GM21360 (cell line): ENCODE measurements at regions not wholly inside any gene's neighbourhood (a gene's known extent, or its start where the extent isn't known, plus 50 kb on each side); places are given as distances from the start of the nearest gene placed in this dataset.

Experiments
- ATAC-seq: cut with Tn5 transposase; IDR thresholded peaks from one replicate; pipeline ENCODE4 v1.9.1; 2021; ENCODE audit warnings: mild to moderate bottlenecking, moderate library complexity; ENCODE audit not compliant: unreplicated experiment

- ATAC-seq: no peak
These were observed 190.8 kb downstream of the ATP23 start for GRCh38 chr12:58131986-58132755.

DNA sequence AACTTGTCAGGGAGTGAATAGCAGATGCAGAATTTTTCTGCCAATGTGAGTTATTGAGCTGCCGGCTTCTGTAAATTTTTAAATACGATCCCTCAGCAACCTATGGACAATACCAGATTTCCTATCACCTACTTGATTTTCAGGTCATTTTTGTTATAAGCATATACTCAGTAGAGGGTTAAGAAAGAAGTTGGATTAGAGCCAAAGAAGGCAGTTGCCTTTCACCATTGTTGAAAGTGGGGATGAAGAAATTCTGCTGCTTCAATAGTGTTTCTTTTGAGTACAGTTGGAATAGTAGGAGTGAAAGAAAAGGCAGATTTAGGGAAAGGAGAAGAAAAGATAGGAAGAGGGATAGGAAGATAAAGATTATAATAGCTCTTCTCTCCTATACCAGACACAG is 197.1 kb downstream of the ATP23 start:
- ATAC-seq: no peak

- no peak for ATAC-seq
These were observed 198.5 kb downstream of the ATP23 start for GRCh38 chr12:58139894-58140293.

- ATAC-seq: no peak
These were observed 199.0 kb downstream of the ATP23 start for GRCh38 chr12:58140395-58140794.

DNA sequence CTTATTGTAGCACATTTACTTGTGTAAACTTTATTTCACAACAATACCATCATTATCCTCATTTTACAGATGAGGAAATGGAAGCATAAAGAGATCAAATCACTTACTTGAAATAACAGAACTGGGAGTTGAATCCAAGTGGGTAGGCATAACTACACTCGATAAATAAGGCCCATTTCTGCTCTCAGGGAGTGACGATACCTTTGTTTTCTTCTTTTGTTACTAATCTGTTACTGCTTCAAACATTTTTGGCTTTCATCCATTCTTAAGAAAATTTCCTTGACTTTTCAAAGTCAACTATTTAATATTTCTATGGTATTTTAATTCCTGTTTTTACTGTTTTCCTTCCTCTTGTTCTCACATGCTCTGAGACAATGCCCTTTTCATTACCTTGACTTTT is 201.6 kb downstream of the ATP23 start:
- ATAC-seq: no peak

GRCh38 chr12:58143498-58143995 is 202.2 kb downstream of the ATP23 start:
- ATAC-seq: no peak

GRCh38 chr12:58148405-58148804 is 207.0 kb downstream of the ATP23 start:
- ATAC-seq: no peak

DNA sequence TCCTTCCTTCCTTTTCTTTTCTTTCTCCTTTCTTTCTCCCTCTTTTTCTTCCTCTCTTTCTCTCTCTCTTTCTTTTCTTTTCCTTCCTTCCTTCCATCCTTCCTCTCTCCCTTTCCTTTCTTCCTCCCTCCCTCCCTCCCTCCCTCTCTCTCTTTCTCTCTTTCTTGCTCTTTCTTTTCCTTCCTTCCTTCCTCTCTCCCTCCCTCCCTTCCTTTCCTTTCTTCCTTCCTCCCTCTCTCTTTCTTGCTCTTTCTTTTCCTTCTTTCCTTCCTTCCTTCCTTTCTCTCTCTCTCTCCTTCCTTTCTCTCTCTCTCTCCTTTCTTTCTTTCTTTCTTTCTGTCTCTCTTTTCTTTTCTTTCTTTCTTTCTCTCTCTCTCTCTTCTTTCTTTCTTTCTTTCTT is 207.6 kb downstream of the ATP23 start:
- ATAC-seq: no peak

DNA sequence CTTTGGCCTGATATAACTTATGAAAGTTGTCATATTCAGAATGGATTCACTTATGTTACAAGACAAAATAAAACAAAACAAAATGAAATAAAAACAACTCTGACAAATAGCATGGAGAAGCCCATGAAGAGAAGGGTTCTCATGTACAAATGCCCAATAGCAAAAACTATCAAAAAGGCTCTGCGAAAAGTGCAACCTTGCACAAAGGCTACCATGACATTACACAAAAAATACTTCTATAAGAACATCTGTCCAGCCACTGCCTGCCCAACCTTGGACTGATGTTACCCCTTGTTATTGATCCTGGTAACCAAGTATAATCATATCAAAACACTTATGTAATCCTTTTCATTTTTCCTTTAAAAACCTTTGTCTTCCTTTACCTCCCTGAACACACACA is 213.0 kb downstream of the ATP23 start:
- no peak for ATAC-seq

- no peak for ATAC-seq
These were observed 215.3 kb downstream of the ATP23 start for GRCh38 chr12:58156697-58157096.

- ATAC-seq: no peak
These were observed 218.6 kb downstream of the ATP23 start for GRCh38 chr12:58159941-58160340.

DNA sequence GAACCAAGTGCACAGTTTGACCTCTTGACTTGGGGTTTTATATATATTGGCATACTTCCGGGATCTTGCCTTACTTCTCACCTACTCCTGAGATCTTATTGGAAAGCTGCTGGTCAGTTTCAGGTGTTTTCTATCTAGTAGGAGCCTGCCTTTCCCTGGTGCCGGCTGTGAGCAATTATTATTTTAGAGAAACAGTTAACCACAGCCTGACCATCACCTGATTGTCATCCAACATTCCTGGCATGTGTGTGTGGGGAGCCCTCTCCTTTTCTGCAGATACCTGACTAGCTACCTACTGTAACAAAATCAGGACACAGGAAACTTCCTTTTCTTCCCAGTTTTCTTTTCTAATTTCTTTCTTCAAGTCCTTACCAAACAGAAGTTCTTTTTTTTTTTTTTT is 220.4 kb downstream of the ATP23 start:
- ATAC-seq: no peak

GRCh38 chr12:58163021-58163420 is 221.7 kb downstream of the ATP23 start:
- ATAC-seq: no peak

DNA sequence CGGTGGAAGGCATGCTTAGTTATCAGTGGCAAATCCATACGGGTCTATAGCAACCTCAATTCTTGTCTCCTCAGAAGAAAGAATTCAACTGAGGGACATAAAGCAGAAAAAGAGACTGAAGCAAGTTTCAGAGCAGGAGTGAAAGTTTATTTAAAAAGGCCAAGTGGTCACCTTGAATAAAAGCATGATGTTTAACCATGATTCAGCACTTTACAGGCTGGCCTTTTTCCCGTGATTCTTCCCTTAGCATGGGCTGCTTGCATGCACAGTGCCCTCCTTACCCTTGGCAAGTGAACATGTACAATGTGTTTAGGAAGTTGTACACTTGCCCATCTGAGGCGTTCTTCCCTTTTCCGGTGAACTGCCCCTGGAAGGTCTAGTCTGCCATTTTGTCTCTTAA is 225.3 kb downstream of the ATP23 start:
- no peak for ATAC-seq

DNA sequence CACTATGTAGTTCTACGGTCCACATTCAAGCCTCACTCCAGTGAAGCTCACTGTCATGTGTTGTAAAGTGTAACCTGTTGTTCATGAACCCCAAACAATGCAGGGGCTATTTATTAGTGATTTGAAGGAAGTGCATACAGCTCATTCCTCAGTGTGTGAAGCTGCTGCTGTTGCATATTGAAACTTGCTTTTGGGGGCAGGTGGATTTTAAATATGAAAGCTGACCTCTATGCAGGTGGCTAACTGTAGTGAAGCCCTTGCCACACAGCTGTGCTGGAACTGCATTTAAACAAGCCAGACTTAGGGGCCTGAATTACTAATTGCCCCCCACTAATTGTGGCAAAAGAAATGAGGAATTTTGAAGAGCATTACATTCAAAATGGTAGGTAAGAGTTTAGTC is 226.3 kb downstream of the ATP23 start:
- ATAC-seq: no peak

DNA sequence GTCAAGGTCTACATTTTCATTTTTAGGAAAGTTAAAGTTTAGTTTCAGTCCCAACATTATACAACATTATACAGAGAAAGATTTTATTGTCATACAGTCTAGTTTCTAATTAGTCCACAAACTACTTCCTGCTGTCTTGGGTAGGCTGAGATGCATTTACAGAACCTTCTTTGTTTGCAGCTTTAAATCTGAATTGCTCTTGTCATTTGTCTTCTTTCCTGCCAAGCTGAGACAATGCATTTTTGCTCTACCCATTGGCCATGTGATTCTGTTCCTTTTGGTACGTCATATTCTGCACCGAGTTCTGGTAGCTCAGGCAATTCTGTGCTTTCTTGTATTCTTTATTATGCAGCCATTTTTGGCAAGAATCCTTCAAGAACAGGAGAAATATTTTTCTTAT is 228.5 kb downstream of the ATP23 start:
- no peak for ATAC-seq

GRCh38 chr12:58171914-58172313 is 230.5 kb downstream of the ATP23 start:
- ATAC-seq: no peak

- ATAC-seq: no peak
These were observed 231.2 kb downstream of the ATP23 start for GRCh38 chr12:58172433-58173073.

DNA sequence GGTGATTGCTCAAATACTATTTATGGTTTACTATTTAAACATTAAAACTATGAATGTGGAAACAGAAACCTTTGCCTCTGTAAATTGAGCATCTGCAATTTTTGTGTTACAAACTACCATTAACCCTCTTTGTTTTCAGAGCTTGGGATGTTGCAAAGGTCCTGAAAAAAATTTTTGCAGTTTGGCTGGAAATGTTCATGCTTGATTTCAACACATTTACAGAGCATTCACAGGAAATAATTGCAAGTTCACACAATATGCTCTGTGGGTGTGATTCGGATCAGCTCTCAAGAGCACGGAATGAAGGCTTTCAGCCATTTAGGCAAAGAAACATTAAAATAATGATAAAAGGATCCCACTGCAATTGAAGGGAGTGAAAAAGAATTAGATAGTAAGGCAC is 232.9 kb downstream of the ATP23 start:
- no peak for ATAC-seq

DNA sequence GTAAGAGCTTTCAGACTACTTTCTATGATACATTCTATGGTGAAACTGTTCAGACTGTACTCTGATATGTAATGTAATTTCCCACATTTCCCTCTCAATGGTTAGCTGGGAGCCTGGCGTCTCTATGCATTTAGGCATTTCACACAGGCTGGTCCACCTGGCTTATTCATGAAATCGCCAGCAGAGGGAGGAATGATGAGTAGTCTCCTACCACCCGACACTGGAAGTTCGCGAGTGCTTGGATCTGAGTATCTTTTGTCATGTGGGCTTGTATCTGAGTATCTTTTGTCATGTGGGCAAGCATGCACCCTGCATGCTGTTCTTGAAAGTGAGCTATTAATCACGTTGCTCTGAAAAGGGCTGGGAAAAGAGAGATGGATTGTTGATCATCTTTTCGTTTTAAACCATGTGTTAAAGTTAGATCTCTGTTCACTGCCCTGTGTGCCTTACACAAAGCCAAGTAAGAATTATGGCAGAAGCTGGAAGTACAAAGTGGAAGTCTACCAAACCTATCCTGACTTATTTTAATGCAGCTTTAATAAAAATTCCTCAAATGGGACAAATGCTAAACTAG is 235.0 kb downstream of the ATP23 start:
- no peak for ATAC-seq

- no peak for ATAC-seq
These were observed 236.0 kb downstream of the ATP23 start for GRCh38 chr12:58177366-58177765.

GRCh38 chr12:58184212-58184611 is 242.8 kb downstream of the ATP23 start:
- ATAC-seq: no peak
